ENCODE measurements at regions not wholly inside any gene's neighbourhood (a gene's known extent, or its start where the extent isn't known, plus 50 kb on each side); places are given as distances from the start of the nearest gene placed in this dataset.

GRCh38 chr13:43991773-43992201 is 112.1 kb downstream of the LACC1 start:
- TF ChIP-seq YY1 (IDR thresholded peaks at IDR 0.05; ENCODE audit: low read depth): no peak

- TF ChIP-seq EGR1 (IDR thresholded peaks at IDR 0.05): no peak
- no peak for TF ChIP-seq MAX (IDR thresholded peaks at IDR 0.05)
- no peak for TF ChIP-seq ZBTB7A (IDR thresholded peaks at IDR 0.05; ENCODE audit: low read depth)
- no peak for TF ChIP-seq CREB1 (IDR thresholded peaks at IDR 0.05; ENCODE audit: low read depth)
- TF ChIP-seq TCF12 (IDR thresholded peaks at IDR 0.05; ENCODE audit: low read depth): no peak
- no peak for TF ChIP-seq CEBPB (IDR thresholded peaks at IDR 0.05)
- no peak for TF ChIP-seq RAD21 (IDR thresholded peaks at IDR 0.05; ENCODE audit: low read depth)
- TF ChIP-seq TAF1 (IDR thresholded peaks at IDR 0.05; ENCODE audit: low read depth): no peak
- TF ChIP-seq NFIC (IDR thresholded peaks at IDR 0.05): no peak
- no peak for TF ChIP-seq USF1 (IDR thresholded peaks at IDR 0.05)
- TF ChIP-seq TEAD4 (IDR thresholded peaks at IDR 0.05): no peak
- TF ChIP-seq REST (IDR thresholded peaks at IDR 0.05; ENCODE audit: low read depth): no peak
- no peak for TF ChIP-seq FOXM1 (IDR thresholded peaks at IDR 0.05; ENCODE audit: borderline replicate concordance, low read depth)
- no peak for TF ChIP-seq YY1 (IDR thresholded peaks at IDR 0.05; ENCODE audit: low read depth)
- TF ChIP-seq EP300 (IDR thresholded peaks at IDR 0.05; ENCODE audit: borderline replicate concordance): no peak
Measured at GRCh38 chr13:43992211-43992610, 112.5 kb downstream of the LACC1 start.

GRCh38 chr13:43994999-43995859 is 115.5 kb downstream of the LACC1 start:
- TF ChIP-seq NFIC (IDR thresholded peaks at IDR 0.05) (no peak), ZBTB7A (IDR thresholded peaks at IDR 0.05; ENCODE audit: low read depth) (no peak), RAD21 (IDR thresholded peaks at IDR 0.05; ENCODE audit: low read depth) (no peak), TCF12 (IDR thresholded peaks at IDR 0.05; ENCODE audit: low read depth) (no peak), TAF1 (IDR thresholded peaks at IDR 0.05; ENCODE audit: low read depth) (no peak), EGR1 (IDR thresholded peaks at IDR 0.05) (no peak), FOXM1 (IDR thresholded peaks at IDR 0.05; ENCODE audit: borderline replicate concordance, low read depth) (no peak), USF1 (IDR thresholded peaks at IDR 0.05) (no peak), CEBPB (IDR thresholded peaks at IDR 0.05) (no peak), YY1 (IDR thresholded peaks at IDR 0.05; ENCODE audit: low read depth) (no peak), CREB1 (IDR thresholded peaks at IDR 0.05; ENCODE audit: low read depth) (no peak), EP300 (IDR thresholded peaks at IDR 0.05; ENCODE audit: borderline replicate concordance) (no peak), TEAD4 (IDR thresholded peaks at IDR 0.05) (no peak), REST (IDR thresholded peaks at IDR 0.05; ENCODE audit: low read depth) (no peak), MAX (IDR thresholded peaks at IDR 0.05) (no peak)

- TF ChIP-seq ZBTB7A (IDR thresholded peaks at IDR 0.05; ENCODE audit: low read depth) (no peak), TEAD4 (IDR thresholded peaks at IDR 0.05) (no peak), NFIC (IDR thresholded peaks at IDR 0.05) (no peak), CREB1 (IDR thresholded peaks at IDR 0.05; ENCODE audit: low read depth) (no peak), TAF1 (IDR thresholded peaks at IDR 0.05; ENCODE audit: low read depth) (no peak), REST (IDR thresholded peaks at IDR 0.05; ENCODE audit: low read depth) (no peak), MAX (IDR thresholded peaks at IDR 0.05) (no peak), RAD21 (IDR thresholded peaks at IDR 0.05; ENCODE audit: low read depth) (no peak), EGR1 (IDR thresholded peaks at IDR 0.05) (no peak), USF1 (IDR thresholded peaks at IDR 0.05) (no peak), FOXM1 (IDR thresholded peaks at IDR 0.05; ENCODE audit: borderline replicate concordance, low read depth) (no peak), EP300 (IDR thresholded peaks at IDR 0.05; ENCODE audit: borderline replicate concordance) (no peak), TCF12 (IDR thresholded peaks at IDR 0.05; ENCODE audit: low read depth) (no peak), CEBPB (IDR thresholded peaks at IDR 0.05) (no peak), YY1 (IDR thresholded peaks at IDR 0.05; ENCODE audit: low read depth) (no peak)
Measured at GRCh38 chr13:43996221-43996620, 116.5 kb downstream of the LACC1 start.
